IMR-90 (cell line): ENCODE measurements at regions not wholly inside any gene's neighbourhood (a gene's known extent, or its start where the extent isn't known, plus 50 kb on each side); places are given as distances from the start of the nearest gene placed in this dataset.

Source experiments
- ATAC-seq: fragments of 200-7000 bp; cut with Tn5 transposase; 2 replicates; pipeline ENCODE4 v1.9.1; 2020; ENCODE audit warnings: low read depth, mild to moderate bottlenecking, moderate library complexity
- BruUV-seq: library from RNA; stranded (reverse); fragments of 400-500 nt; replicated peaks from 2 replicates; lab custom pipeline; 2021; lab: Mats Ljungman, UMichigan
- CTCF ChIA-PET: fragments of 300-600 bp; formaldehyde crosslinking; extraction: SDS; loops from one replicate; lab custom pipeline; 2021; ENCODE audit warnings: antibody characterized with exemption; lab: Yijun Ruan, JAX
- POLR2A ChIA-PET: fragments of 300-600 bp; sonication (Branson Sonifier 250); formaldehyde crosslinking; loops from one replicate; lab custom pipeline; 2022; ENCODE audit warnings: antibody characterized with exemption; ENCODE audit not compliant: unreplicated experiment; lab: Charles Lee
- DNase-seq: peaks from one replicate; pipeline ENCODE4 v3.0.0; 2013
- H2AFZ ChIP-seq: replicated peaks from 2 replicates; pipeline ENCODE3; 2013; ENCODE audit warnings: low read length, mild to moderate bottlenecking; ENCODE audit not compliant: poor library complexity
- H2AK5ac ChIP-seq: 2 replicates; pipeline ENCODE4 v1.6.1; 2013; ENCODE audit warnings: low read depth, low read length, inconsistent platforms
- H2AK9ac ChIP-seq: replicated peaks from 2 replicates; pipeline ENCODE3; 2013; ENCODE audit warnings: mild to moderate bottlenecking, low read depth, low read length, moderate library complexity; ENCODE audit not compliant: poor library complexity
- H2BK120ac ChIP-seq: 2 replicates; pipeline ENCODE4 v1.6.1; 2013; ENCODE audit warnings: low read depth, low read length, inconsistent platforms
- H2BK15ac ChIP-seq: 3 replicates; pipeline ENCODE4 v1.6.1; 2013; ENCODE audit warnings: low read depth, low read length, inconsistent platforms
- H2BK20ac ChIP-seq: 2 replicates; pipeline ENCODE4 v1.6.1; 2013; ENCODE audit warnings: low read depth, mild to moderate bottlenecking, inconsistent platforms, low read length, moderate library complexity
- H2BK5ac ChIP-seq: 2 replicates; pipeline ENCODE4 v1.6.1; 2013; ENCODE audit warnings: mild to moderate bottlenecking, low read depth, low read length, inconsistent platforms; ENCODE audit not compliant: poor library complexity, severe bottlenecking
- H3K14ac ChIP-seq: replicated peaks from 2 replicates; pipeline ENCODE4 v1.6.1; 2013; ENCODE audit warnings: low read depth, low read length, inconsistent platforms
- H3K18ac ChIP-seq: 2 replicates; pipeline ENCODE4 v1.6.1; 2013; ENCODE audit warnings: low read depth, low read length, control low read depth
- H3K23ac ChIP-seq: 2 replicates; pipeline ENCODE4 v1.6.1; 2013; ENCODE audit warnings: low read depth, low read length, inconsistent platforms
- H3K27ac ChIP-seq: 2 replicates; pipeline ENCODE4 v1.5.1; 2013; ENCODE audit warnings: mild to moderate bottlenecking, control low read depth, low read length; ENCODE audit not compliant: insufficient read depth
- H3K27me3 ChIP-seq: 2 replicates; pipeline ENCODE4 v1.6.1; 2013; ENCODE audit warnings: low read length; ENCODE audit not compliant: control insufficient read depth, insufficient read depth
- H3K36me3 ChIP-seq: 2 replicates; pipeline ENCODE4 v1.6.1; 2013; ENCODE audit warnings: low read length, mixed read lengths; ENCODE audit not compliant: control insufficient read depth, insufficient read depth
- H3K4ac ChIP-seq: 2 replicates; pipeline ENCODE4 v1.6.1; 2013; ENCODE audit warnings: low read depth, low read length, inconsistent platforms
- H3K4me1 ChIP-seq: 2 replicates; pipeline ENCODE4 v1.6.1; 2013; ENCODE audit warnings: low read length, mixed read lengths; ENCODE audit not compliant: control insufficient read depth, insufficient read depth
- H3K4me2 ChIP-seq: 2 replicates; pipeline ENCODE4 v1.6.1; 2013; ENCODE audit warnings: low read depth, mild to moderate bottlenecking, control low read depth, low read length, moderate library complexity
- H3K4me3 ChIP-seq: 2 replicates; pipeline ENCODE4 v1.5.1; 2013; ENCODE audit warnings: low read depth, mild to moderate bottlenecking, control low read depth, low read length, moderate library complexity; ENCODE audit not compliant: insufficient read depth
- H3K56ac ChIP-seq: 2 replicates; pipeline ENCODE4 v1.6.1; 2013; ENCODE audit warnings: low read length, inconsistent platforms; ENCODE audit not compliant: insufficient read depth; ENCODE audit errors: extremely low read depth
- H3K79me1 ChIP-seq, 2 experiments: 2 replicates each; pipeline ENCODE4 v1.6.1; 2013; ENCODE audit warnings: low read length in 2 of 2, inconsistent platforms in 1 of 2, low read depth in 1 of 2
- H3K9ac ChIP-seq: 2 replicates; pipeline ENCODE4 v1.6.1; 2013; ENCODE audit warnings: low read depth, low read length, control low read depth
- H3K9me1 ChIP-seq: 2 replicates; pipeline ENCODE4 v1.6.1; 2013; ENCODE audit warnings: low read length, inconsistent platforms; ENCODE audit not compliant: insufficient read depth
- H3K9me3 ChIP-seq: 2 replicates; pipeline ENCODE4 v1.6.1; 2013; ENCODE audit warnings: low read length; ENCODE audit not compliant: control insufficient read depth, insufficient read depth
- H4K20me1 ChIP-seq: 2 replicates; pipeline ENCODE4 v1.6.1; 2013; ENCODE audit warnings: low read length, inconsistent platforms; ENCODE audit not compliant: insufficient read depth
- H4K5ac ChIP-seq: 2 replicates; pipeline ENCODE4 v1.6.1; 2013; ENCODE audit warnings: mild to moderate bottlenecking, low read depth, low read length, control low read depth
- H4K8ac ChIP-seq, 2 experiments: 2 replicates each; pipeline ENCODE4 v1.6.1; 2013; ENCODE audit warnings: low read depth in 2 of 2, low read length in 2 of 2, control low read depth in 1 of 2, inconsistent platforms in 1 of 2
- H4K91ac ChIP-seq: 2 replicates; pipeline ENCODE4 v1.6.1; 2013; ENCODE audit warnings: low read depth, low read length, inconsistent platforms; ENCODE audit not compliant: insufficient read depth
- BHLHE40 ChIP-seq: fragments of 150-350 bp; IDR thresholded peaks from 2 replicates; pipeline ENCODE4 v1.6.1; 2016; ENCODE audit warnings: mild to moderate bottlenecking, low read depth, low read length
- CEBPB ChIP-seq: IDR thresholded peaks from 2 replicates; pipeline ENCODE4 v1.6.1; 2012; ENCODE audit warnings: low read depth, low read length, improper control_type of control experiment
- CHD1 ChIP-seq: IDR thresholded peaks from 2 replicates; pipeline ENCODE4 v1.6.1; 2012; ENCODE audit warnings: low read depth, low read length, improper control_type of control experiment
- FOS ChIP-seq: fragments of 150-350 bp; IDR thresholded peaks from 2 replicates; pipeline ENCODE4 v1.6.1; 2016; ENCODE audit warnings: low read depth, low read length
- MAFK ChIP-seq: IDR thresholded peaks from 2 replicates; pipeline ENCODE4 v1.6.1; 2012; ENCODE audit warnings: low read depth, low read length, improper control_type of control experiment
- MAZ ChIP-seq: IDR thresholded peaks from 2 replicates; pipeline ENCODE4 v1.6.1; 2012; ENCODE audit warnings: low read depth, mild to moderate bottlenecking, low read length, improper control_type of control experiment, moderate library complexity, borderline replicate concordance
- NFE2L2 ChIP-seq: fragments of 150-350 bp; IDR thresholded peaks from 2 replicates; pipeline ENCODE4 v1.6.1; 2016; ENCODE audit warnings: low read depth, mild to moderate bottlenecking, low read length
- POLR2A ChIP-seq: IDR thresholded peaks from 2 replicates; pipeline ENCODE4 v1.6.1; 2012; ENCODE audit warnings: mild to moderate bottlenecking, low read depth, low read length
- RAD21 ChIP-seq: IDR thresholded peaks from 2 replicates; pipeline ENCODE4 v1.6.1; 2012; ENCODE audit warnings: low read length, improper control_type of control experiment
- RCOR1 ChIP-seq: IDR thresholded peaks from 2 replicates; pipeline ENCODE4 v1.6.1; 2012; ENCODE audit warnings: mild to moderate bottlenecking, low read length, improper control_type of control experiment; ENCODE audit not compliant: insufficient replicate concordance
- RFX5 ChIP-seq: IDR thresholded peaks from 2 replicates; pipeline ENCODE4 v1.8.0; 2012; ENCODE audit warnings: low read depth, mild to moderate bottlenecking, low read length, moderate library complexity
- SMC3 ChIP-seq: fragments of 150-350 bp; IDR thresholded peaks from 2 replicates; pipeline ENCODE4 v1.6.1; 2016; ENCODE audit warnings: low read depth, mild to moderate bottlenecking, antibody characterized with exemption, low read length, moderate library complexity
- whole genome bisulfite sequencing, 2 experiments: methylation state at CpG; one replicate each; pipeline versions ENCODE4 v1.1.5 to v1.1.7; 2013; ENCODE audit warnings: missing lambda C conversion rate in 2 of 2; ENCODE audit not compliant: insufficient read length in 1 of 2; ENCODE audit errors: extremely low coverage in 2 of 2; 5-methylcytosine and 5-hydroxymethylcytosine counted together
- dilution Hi-C: fragments of 300-500 bp; cut with HindIII; formaldehyde crosslinking; loops from one replicate; pipeline ENCODE4 v1.14.3; 2018; ENCODE audit warnings: low sequenced_read_pairs; ENCODE audit not compliant: unreplicated experiment
- in situ Hi-C: fragments of 300-500 bp; cut with MboI; formaldehyde crosslinking; loops from 3 replicates; pipeline ENCODE4 v1.14.3; 2019; ENCODE audit warnings: low sequenced_read_pairs, inconsistent platforms, mixed read lengths
- intact Hi-C: fragments of 100-400 bp; cut with micrococcal nuclease; formaldehyde crosslinking; loops from 2 replicates; pipeline ENCODE4 v1.10.0; 2022
- TF ChIP-seq, protein P1 (sequence below): fragments of 150-350 bp; IDR thresholded peaks from 2 replicates; pipeline ENCODE4 v1.6.1; 2017; ENCODE audit warnings: mild to moderate bottlenecking, antibody characterized with exemption, low read length, low read depth
- TF ChIP-seq, protein P2 (sequence below): fragments of 150-350 bp; IDR thresholded peaks from 2 replicates; pipeline ENCODE4 v1.6.1; 2016; ENCODE audit warnings: low read depth, mild to moderate bottlenecking, low read length, moderate library complexity, borderline replicate concordance
- TF ChIP-seq, protein P3 (sequence below): conservative IDR thresholded peaks from 2 replicates; pipeline ENCODE4 v1.5.1; 2012; ENCODE audit warnings: mild to moderate bottlenecking, low read depth, low read length, improper control_type of control experiment

DNA sequence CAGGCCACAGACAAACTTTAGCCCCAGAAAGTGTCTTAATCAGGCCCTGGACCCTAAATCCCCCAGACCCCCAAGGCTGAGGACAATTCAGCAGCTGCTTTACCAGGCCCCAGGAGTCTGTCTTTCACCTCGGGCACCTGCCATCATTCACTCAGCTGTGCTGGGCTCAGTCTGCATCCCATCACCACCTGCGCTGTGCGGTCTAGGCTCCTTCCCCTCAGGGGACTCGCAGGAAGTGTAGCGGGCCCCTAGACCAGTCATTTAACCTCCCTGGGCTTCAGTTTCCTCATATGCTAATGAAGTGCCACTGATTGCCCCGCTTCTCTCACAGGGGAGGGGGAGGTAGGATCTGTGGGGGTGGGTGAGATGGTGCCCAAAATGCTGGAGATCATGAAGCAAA, 76.4 kb upstream of the ZMIZ1 start:
- intact Hi-C loops: no loop called here
- no CpG with 5 or more reads among the region's 6 CpGs for WGBS, 2 experiments

More for the DNA sequence above, 76.4 kb upstream of the ZMIZ1 start:
- Histone ChIP-seq H2BK20ac (no peak overlapping the region), H3K4ac (no peak overlapping the region), H3K9me1 (no peaks in the 10 kb centered on the region), H3K27ac (no peak overlapping the region), H4K91ac (no peak overlapping the region), H3K14ac (no peak overlapping the region), H3K4me1 (no peaks in the 10 kb centered on the region), H2BK5ac (no peak overlapping the region), H3K56ac (no peak overlapping the region), H3K36me3 (no peaks in the 10 kb centered on the region), H4K20me1 (no peaks in the 10 kb centered on the region), H2AFZ (no peak overlapping the region), H4K8ac (no peak overlapping the region), H3K18ac (no peak overlapping the region), H3K27me3 (peaks cover 4% of the 10 kb centered on the region; the same call in 1 of the 2 replicates), H4K5ac (no peak overlapping the region), H2BK15ac (no peak overlapping the region), H2BK120ac (no peak overlapping the region), H3K23ac (no peak overlapping the region), H3K79me1 (no peaks in the 10 kb centered on the region), H2AK9ac (no peak overlapping the region), H3K4me2 (no peak overlapping the region), H3K9me3 (peaks cover 3% of the 10 kb centered on the region), H3K9ac (no peak overlapping the region), H2AK5ac (no peak overlapping the region), H3K4me3 (no peak overlapping the region)
- TF ChIP-seq RCOR1 (no peak), RAD21 (no peak), RFX5 (no peak), POLR2A (no peak), NFE2L2 (no peak), FOS (no peak), MAZ (no peak), CEBPB (no peak), CHD1 (no peak), SMC3 (no peak), BHLHE40 (no peak), MAFK (no peak)
- TF ChIP-seq, protein P1, sequence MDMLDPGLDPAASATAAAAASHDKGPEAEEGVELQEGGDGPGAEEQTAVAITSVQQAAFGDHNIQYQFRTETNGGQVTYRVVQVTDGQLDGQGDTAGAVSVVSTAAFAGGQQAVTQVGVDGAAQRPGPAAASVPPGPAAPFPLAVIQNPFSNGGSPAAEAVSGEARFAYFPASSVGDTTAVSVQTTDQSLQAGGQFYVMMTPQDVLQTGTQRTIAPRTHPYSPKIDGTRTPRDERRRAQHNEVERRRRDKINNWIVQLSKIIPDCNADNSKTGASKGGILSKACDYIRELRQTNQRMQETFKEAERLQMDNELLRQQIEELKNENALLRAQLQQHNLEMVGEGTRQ: no peak
- TF ChIP-seq, protein P2, sequence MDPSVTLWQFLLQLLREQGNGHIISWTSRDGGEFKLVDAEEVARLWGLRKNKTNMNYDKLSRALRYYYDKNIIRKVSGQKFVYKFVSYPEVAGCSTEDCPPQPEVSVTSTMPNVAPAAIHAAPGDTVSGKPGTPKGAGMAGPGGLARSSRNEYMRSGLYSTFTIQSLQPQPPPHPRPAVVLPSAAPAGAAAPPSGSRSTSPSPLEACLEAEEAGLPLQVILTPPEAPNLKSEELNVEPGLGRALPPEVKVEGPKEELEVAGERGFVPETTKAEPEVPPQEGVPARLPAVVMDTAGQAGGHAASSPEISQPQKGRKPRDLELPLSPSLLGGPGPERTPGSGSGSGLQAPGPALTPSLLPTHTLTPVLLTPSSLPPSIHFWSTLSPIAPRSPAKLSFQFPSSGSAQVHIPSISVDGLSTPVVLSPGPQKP: no peak
- TF ChIP-seq, protein P3, sequence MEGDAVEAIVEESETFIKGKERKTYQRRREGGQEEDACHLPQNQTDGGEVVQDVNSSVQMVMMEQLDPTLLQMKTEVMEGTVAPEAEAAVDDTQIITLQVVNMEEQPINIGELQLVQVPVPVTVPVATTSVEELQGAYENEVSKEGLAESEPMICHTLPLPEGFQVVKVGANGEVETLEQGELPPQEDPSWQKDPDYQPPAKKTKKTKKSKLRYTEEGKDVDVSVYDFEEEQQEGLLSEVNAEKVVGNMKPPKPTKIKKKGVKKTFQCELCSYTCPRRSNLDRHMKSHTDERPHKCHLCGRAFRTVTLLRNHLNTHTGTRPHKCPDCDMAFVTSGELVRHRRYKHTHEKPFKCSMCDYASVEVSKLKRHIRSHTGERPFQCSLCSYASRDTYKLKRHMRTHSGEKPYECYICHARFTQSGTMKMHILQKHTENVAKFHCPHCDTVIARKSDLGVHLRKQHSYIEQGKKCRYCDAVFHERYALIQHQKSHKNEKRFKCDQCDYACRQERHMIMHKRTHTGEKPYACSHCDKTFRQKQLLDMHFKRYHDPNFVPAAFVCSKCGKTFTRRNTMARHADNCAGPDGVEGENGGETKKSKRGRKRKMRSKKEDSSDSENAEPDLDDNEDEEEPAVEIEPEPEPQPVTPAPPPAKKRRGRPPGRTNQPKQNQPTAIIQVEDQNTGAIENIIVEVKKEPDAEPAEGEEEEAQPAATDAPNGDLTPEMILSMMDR: no peak
- in situ Hi-C loops: no loop called here
- ChIA-PET CTCF (no interaction called here), POLR2A (no interaction called here)
- no peak for DNase-seq
- ATAC-seq: no peak
- dilution Hi-C loops: no loop called here
- no TSS peak for BruUV-seq
